HEK293 (cell line): ENCODE measurements at regions not wholly inside any gene's neighbourhood (a gene's known extent, or its start where the extent isn't known, plus 50 kb on each side); places are given as distances from the start of the nearest gene placed in this dataset.

Source experiments
- CTCF ChIA-PET: fragments of 350-600 bp; formaldehyde crosslinking; extraction: SDS; loops from one replicate; lab custom pipeline; 2021; ENCODE audit warnings: antibody characterized with exemption; lab: Yijun Ruan, JAX
- POLR2A ChIA-PET: fragments of 300-600 bp; formaldehyde crosslinking; extraction: SDS; loops from one replicate; lab custom pipeline; 2020; ENCODE audit warnings: antibody characterized with exemption, inconsistent platforms; lab: Yijun Ruan, JAX
- H3K27ac ChIP-seq: fragments of 200-500 bp; sonication (Bioruptor generic); 2 replicates; pipeline ENCODE4 v1.5.1; 2014; ENCODE audit warnings: low read depth, low read length, control low read depth, inconsistent platforms; ENCODE audit errors: extremely low read depth
- H3K36me3 ChIP-seq, 2 experiments: fragments of 200-500 bp in 1 of 2; sonication (Bioruptor generic) in 1 of 2; 1 replicate in 1 of 2; 2 replicates in 1 of 2; pipeline ENCODE4 v1.5.1; 2014 to 2017; ENCODE audit warnings: inconsistent platforms in 2 of 2, low read length in 2 of 2; ENCODE audit not compliant: control insufficient read depth in 2 of 2, insufficient read depth in 1 of 2
- H3K4me1 ChIP-seq: fragments of 200-500 bp; sonication (Bioruptor generic); 2 replicates; pipeline ENCODE4 v1.5.1; 2014; ENCODE audit warnings: mild to moderate bottlenecking, low read length, inconsistent platforms; ENCODE audit not compliant: control insufficient read depth, insufficient read depth
- H3K4me3 ChIP-seq: 2 replicates; pipeline ENCODE4 v1.5.1; 2011; ENCODE audit warnings: low read depth, mild to moderate bottlenecking, control low read depth, low read length, moderate library complexity
- H3K9me3 ChIP-seq: fragments of 200-500 bp; sonication (Bioruptor generic); 2 replicates; pipeline ENCODE4 v1.5.1; 2014; ENCODE audit warnings: low read depth, low read length, inconsistent platforms; ENCODE audit not compliant: control insufficient read depth, insufficient read depth
- EGR2 ChIP-seq: fragments of 450-650 bp; formaldehyde crosslinking; IDR thresholded peaks from 2 replicates; pipeline ENCODE4 v1.5.1; 2016; ENCODE audit warnings: low read depth, missing biosample characterization, missing genetic modification characterization
- INSM2 ChIP-seq: fragments of 450-650 bp; formaldehyde crosslinking; IDR thresholded peaks from 2 replicates; pipeline ENCODE4 v1.5.1; 2016; ENCODE audit warnings: missing biosample characterization, missing genetic modification characterization
- MEIS1 ChIP-seq: sonication (generic); formaldehyde crosslinking; IDR thresholded peaks from 2 replicates; pipeline ENCODE4 v1.8.1; 2022; ENCODE audit warnings: missing genetic modification reagents, mild to moderate bottlenecking, borderline replicate concordance
- SP2 ChIP-seq: fragments of 450-650 bp; formaldehyde crosslinking; IDR thresholded peaks from 2 replicates; pipeline ENCODE4 v1.5.1; 2016; ENCODE audit warnings: missing biosample characterization, missing genetic modification characterization
- ZBTB26 ChIP-seq: fragments of 450-650 bp; formaldehyde crosslinking; optimal IDR thresholded peaks from 2 replicates; pipeline ENCODE3; 2016; ENCODE audit warnings: missing biosample characterization, mild to moderate bottlenecking, missing genetic modification characterization
- ZBTB49 ChIP-seq: fragments of 450-650 bp; formaldehyde crosslinking; IDR thresholded peaks from 2 replicates; pipeline ENCODE4 v1.5.1; 2016; ENCODE audit warnings: missing biosample characterization, missing genetic modification characterization, low read depth
- ZNF155 ChIP-seq: fragments of 450-650 bp; formaldehyde crosslinking; IDR thresholded peaks from 2 replicates; pipeline ENCODE4 v1.5.1; 2016; ENCODE audit warnings: missing biosample characterization, missing genetic modification characterization
- ZNF221 ChIP-seq: fragments of 450-650 bp; formaldehyde crosslinking; IDR thresholded peaks from 2 replicates; pipeline ENCODE4 v1.5.1; 2017; ENCODE audit warnings: missing biosample characterization, missing genetic modification characterization, borderline replicate concordance
- ZNF239 ChIP-seq: fragments of 450-650 bp; formaldehyde crosslinking; IDR thresholded peaks from 2 replicates; pipeline ENCODE4 v1.5.1; 2016; ENCODE audit warnings: missing biosample characterization, missing genetic modification characterization
- ZNF248 ChIP-seq: fragments of 450-650 bp; formaldehyde crosslinking; IDR thresholded peaks from 2 replicates; pipeline ENCODE4 v1.5.1; 2017; ENCODE audit warnings: missing biosample characterization, missing genetic modification characterization
- ZNF341 ChIP-seq: fragments of 450-650 bp; formaldehyde crosslinking; IDR thresholded peaks from 2 replicates; pipeline ENCODE4; 2016; ENCODE audit warnings: low read depth, missing biosample characterization, missing genetic modification characterization
- ZNF37A ChIP-seq: fragments of 450-650 bp; IDR thresholded peaks from 2 replicates; pipeline ENCODE4 v1.5.1; 2018; ENCODE audit warnings: missing biosample characterization, missing genetic modification characterization
- ZNF394 ChIP-seq: fragments of 450-650 bp; formaldehyde crosslinking; IDR thresholded peaks from 2 replicates; pipeline ENCODE4 v1.5.1; 2016; ENCODE audit warnings: missing biosample characterization, missing genetic modification characterization, mild to moderate bottlenecking, moderate library complexity, borderline replicate concordance
- ZNF529 ChIP-seq: fragments of 450-650 bp; formaldehyde crosslinking; IDR thresholded peaks from 2 replicates; pipeline ENCODE4 v1.5.1; 2017; ENCODE audit warnings: missing genetic modification characterization, missing biosample characterization; ENCODE audit not compliant: insufficient replicate concordance
- ZNF530 ChIP-seq: fragments of 450-650 bp; formaldehyde crosslinking; IDR thresholded peaks from 2 replicates; pipeline ENCODE4 v1.5.1; 2016; ENCODE audit warnings: low read depth, missing biosample characterization, missing genetic modification characterization
- ZNF560 ChIP-seq: fragments of 450-650 bp; formaldehyde crosslinking; IDR thresholded peaks from 2 replicates; pipeline ENCODE4 v1.5.1; 2017; ENCODE audit warnings: missing biosample characterization, missing genetic modification characterization, borderline replicate concordance
- ZNF623 ChIP-seq: fragments of 450-650 bp; formaldehyde crosslinking; IDR thresholded peaks from 2 replicates; pipeline ENCODE4 v1.5.1; 2016; ENCODE audit warnings: missing biosample characterization, missing genetic modification characterization
- ZNF626 ChIP-seq: fragments of 450-650 bp; sonication (Bioruptor Pico); formaldehyde crosslinking; IDR thresholded peaks from 2 replicates; pipeline ENCODE4 v1.5.1; 2018; ENCODE audit warnings: missing biosample characterization, missing genetic modification characterization, inconsistent platforms
- ZNF658 ChIP-seq: fragments of 450-650 bp; formaldehyde crosslinking; IDR thresholded peaks from 2 replicates; pipeline ENCODE4; 2016; ENCODE audit warnings: missing biosample characterization, missing genetic modification characterization
- ZNF76 ChIP-seq: fragments of 450-650 bp; formaldehyde crosslinking; IDR thresholded peaks from 2 replicates; pipeline ENCODE4; 2016; ENCODE audit warnings: low read depth, missing biosample characterization, missing genetic modification characterization, borderline replicate concordance
- ZNF776 ChIP-seq: fragments of 450-650 bp; formaldehyde crosslinking; IDR thresholded peaks from 2 replicates; pipeline ENCODE4 v1.5.0; 2017; ENCODE audit warnings: missing biosample characterization, missing genetic modification characterization, borderline replicate concordance
- ZSCAN4 ChIP-seq: fragments of 450-650 bp; formaldehyde crosslinking; IDR thresholded peaks from 2 replicates; pipeline ENCODE4 v1.5.1; 2017; ENCODE audit warnings: missing biosample characterization, missing genetic modification characterization
- TF ChIP-seq, protein P1 (sequence below): fragments of 450-650 bp; formaldehyde crosslinking; IDR thresholded peaks from 2 replicates; pipeline ENCODE4 v1.5.1; 2016; ENCODE audit warnings: missing biosample characterization, missing genetic modification characterization
- TF ChIP-seq, protein P2 (sequence below): fragments of 450-650 bp; formaldehyde crosslinking; conservative IDR thresholded peaks from 2 replicates; pipeline ENCODE4 v1.5.1; 2016; ENCODE audit warnings: low read depth, missing biosample characterization, missing genetic modification characterization

GRCh38 chrX:44042116-44042515 is 68.9 kb upstream of the NDP start:
- CTCF ChIA-PET: interaction anchor here (1.5 to 3.0 kb wide), 2 partner anchors 16 to 83 kb away, joined by 6 to 11 read pairs; no protein-coding TSS in a partner anchor
- no peak overlapping the region for H3K27ac ChIP-seq

GRCh38 chrX:44040406-44040805 is 67.2 kb upstream of the NDP start:
- Histone ChIP-seq H3K9me3 (no peaks in the 10 kb centered on the region), H3K4me1 (no peaks in the 10 kb centered on the region), H3K27ac (no peak overlapping the region), H3K4me3 (no peak overlapping the region), H3K36me3 (no peaks in the 10 kb centered on the region)
- ChIA-PET POLR2A (no interaction called here), CTCF (interaction anchor here (3.0 kb wide), 1 partner anchor 15 kb away, joined by 11 read pairs; no protein-coding TSS in a partner anchor)
- TF ChIP-seq ZNF658 (tag by site-specific recombination): no peak
- no peak for TF ChIP-seq MEIS1 (CRISPR knock-in tag)
- TF ChIP-seq ZNF155 (tag by site-specific recombination): no peak
- no peak for TF ChIP-seq ZNF248
- no peak for TF ChIP-seq ZNF560
- no peak for TF ChIP-seq ZSCAN4 (tag by site-specific recombination)
- no peak for TF ChIP-seq INSM2
- TF ChIP-seq ZNF776 (tag by site-specific recombination): no peak
- no peak for TF ChIP-seq EGR2

More at GRCh38 chrX:44042116-44042515, 68.9 kb upstream of the NDP start:
- H3K9me3 ChIP-seq: no peaks in the 10 kb centered on the region
- no peaks in the 10 kb centered on the region for H3K4me1 ChIP-seq
- H3K4me3 ChIP-seq: no peak overlapping the region
- TF ChIP-seq ZNF221 (tag by site-specific recombination) (no peak), ZBTB49 (tag by site-specific recombination) (no peak), ZNF37A (tag by site-specific recombination) (no peak), ZNF623 (no peak), ZBTB26 (tag by site-specific recombination) (no peak), SP2 (tag by site-specific recombination) (no peak), ZNF394 (tag by site-specific recombination) (no peak), ZNF341 (tag by site-specific recombination) (no peak), ZNF626 (tag by site-specific recombination) (no peak), ZNF76 (no peak), ZNF530 (tag by site-specific recombination) (no peak), ZNF239 (tag by site-specific recombination) (no peak), ZNF529 (tag by site-specific recombination) (no peak)
- TF ChIP-seq, protein P1, sequence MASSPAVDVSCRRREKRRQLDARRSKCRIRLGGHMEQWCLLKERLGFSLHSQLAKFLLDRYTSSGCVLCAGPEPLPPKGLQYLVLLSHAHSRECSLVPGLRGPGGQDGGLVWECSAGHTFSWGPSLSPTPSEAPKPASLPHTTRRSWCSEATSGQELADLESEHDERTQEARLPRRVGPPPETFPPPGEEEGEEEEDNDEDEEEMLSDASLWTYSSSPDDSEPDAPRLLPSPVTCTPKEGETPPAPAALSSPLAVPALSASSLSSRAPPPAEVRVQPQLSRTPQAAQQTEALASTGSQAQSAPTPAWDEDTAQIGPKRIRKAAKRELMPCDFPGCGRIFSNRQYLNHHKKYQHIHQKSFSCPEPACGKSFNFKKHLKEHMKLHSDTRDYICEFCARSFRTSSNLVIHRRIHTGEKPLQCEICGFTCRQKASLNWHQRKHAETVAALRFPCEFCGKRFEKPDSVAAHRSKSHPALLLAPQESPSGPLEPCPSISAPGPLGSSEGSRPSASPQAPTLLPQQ (tag by site-specific recombination): no peak
- TF ChIP-seq, protein P2, sequence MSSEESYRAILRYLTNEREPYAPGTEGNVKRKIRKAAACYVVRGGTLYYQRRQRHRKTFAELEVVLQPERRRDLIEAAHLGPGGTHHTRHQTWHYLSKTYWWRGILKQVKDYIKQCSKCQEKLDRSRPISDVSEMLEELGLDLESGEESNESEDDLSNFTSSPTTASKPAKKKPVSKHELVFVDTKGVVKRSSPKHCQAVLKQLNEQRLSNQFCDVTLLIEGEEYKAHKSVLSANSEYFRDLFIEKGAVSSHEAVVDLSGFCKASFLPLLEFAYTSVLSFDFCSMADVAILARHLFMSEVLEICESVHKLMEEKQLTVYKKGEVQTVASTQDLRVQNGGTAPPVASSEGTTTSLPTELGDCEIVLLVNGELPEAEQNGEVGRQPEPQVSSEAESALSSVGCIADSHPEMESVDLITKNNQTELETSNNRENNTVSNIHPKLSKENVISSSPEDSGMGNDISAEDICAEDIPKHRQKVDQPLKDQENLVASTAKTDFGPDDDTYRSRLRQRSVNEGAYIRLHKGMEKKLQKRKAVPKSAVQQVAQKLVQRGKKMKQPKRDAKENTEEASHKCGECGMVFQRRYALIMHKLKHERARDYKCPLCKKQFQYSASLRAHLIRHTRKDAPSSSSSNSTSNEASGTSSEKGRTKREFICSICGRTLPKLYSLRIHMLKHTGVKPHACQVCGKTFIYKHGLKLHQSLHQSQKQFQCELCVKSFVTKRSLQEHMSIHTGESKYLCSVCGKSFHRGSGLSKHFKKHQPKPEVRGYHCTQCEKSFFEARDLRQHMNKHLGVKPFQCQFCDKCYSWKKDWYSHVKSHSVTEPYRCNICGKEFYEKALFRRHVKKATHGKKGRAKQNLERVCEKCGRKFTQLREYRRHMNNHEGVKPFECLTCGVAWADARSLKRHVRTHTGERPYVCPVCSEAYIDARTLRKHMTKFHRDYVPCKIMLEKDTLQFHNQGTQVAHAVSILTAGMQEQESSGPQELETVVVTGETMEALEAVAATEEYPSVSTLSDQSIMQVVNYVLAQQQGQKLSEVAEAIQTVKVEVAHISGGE: no peak
- H3K36me3 ChIP-seq: no peaks in the 10 kb centered on the region
- POLR2A ChIA-PET: no interaction called here
